Spleen (tissue), 11 donors: ENCODE measurements at regions not wholly inside any gene's neighbourhood (a gene's known extent, or its start where the extent isn't known, plus 50 kb on each side); places are given as distances from the start of the nearest gene placed in this dataset.

ENCODE experiments used
- DNase-seq: peaks from one replicate; pipeline ENCODE4 v3.0.0-alpha.2; 2020
- H3K27ac ChIP-seq, 8 donors: fragments of 200-600 bp; sonication (generic) in 7 of 8; 1 replicate in 4 of 8; 2 replicates in 4 of 8; pipeline versions ENCODE4 v1.5.0 to v1.8.0; 2016 to 2021; ENCODE audit warnings: inconsistent platforms in 4 of 8, mild to moderate bottlenecking in 4 of 8, moderate library complexity in 1 of 8
- H3K27me3 ChIP-seq, 7 donors: fragments of 200-600 bp; sonication (generic) in 6 of 7; replicated peaks in 1 of 7; 1 replicate in 4 of 7; 2 replicates in 3 of 7; pipeline versions ENCODE4 v1.5.0 to v1.8.0; 2016 to 2021; ENCODE audit warnings: inconsistent platforms in 3 of 7, mild to moderate bottlenecking in 1 of 7
- H3K36me3 ChIP-seq, 6 donors: fragments of 200-600 bp; sonication (generic) in 5 of 6; 1 replicate in 4 of 6; 2 replicates in 2 of 6; pipeline versions ENCODE4 v1.5.0 to v1.8.0; 2016 to 2021; ENCODE audit warnings: inconsistent platforms in 2 of 6
- H3K4me1 ChIP-seq, 6 donors: fragments of 200-600 bp; sonication (generic) in 5 of 6; 1 replicate in 3 of 6; 2 replicates in 3 of 6; pipeline versions ENCODE4 v1.5.0 to v1.8.0; 2016 to 2021; ENCODE audit warnings: inconsistent platforms in 3 of 6
- H3K4me3 ChIP-seq, 8 donors: fragments of 200-600 bp; sonication (generic) in 7 of 8; 1 replicate in 4 of 8; 2 replicates in 4 of 8; pipeline versions ENCODE4 v1.5.0 to v1.8.0; 2016 to 2021; ENCODE audit warnings: inconsistent platforms in 4 of 8, mild to moderate bottlenecking in 4 of 8, moderate library complexity in 2 of 8
- H3K9me3 ChIP-seq, 8 donors: fragments of 200-600 bp; sonication (generic) in 7 of 8; 1 replicate in 4 of 8; 2 replicates in 4 of 8; pipeline versions ENCODE4 v1.5.0 to v1.8.0; 2016 to 2021; ENCODE audit warnings: inconsistent platforms in 4 of 8
- CTCF ChIP-seq, 11 experiments: fragments of 200-600 bp in 7 of 11; fragments of 450-650 bp in 4 of 11; sonication (generic) in 4 of 11; IDR thresholded peaks in 8 of 11; conservative IDR thresholded peaks in 3 of 11; 1 replicate in 7 of 11; 2 replicates in 4 of 11; pipeline versions ENCODE4 v1.4.0 to v1.8.0; 2016 to 2021; ENCODE audit warnings: antibody characterized with exemption in 11 of 11, inconsistent platforms in 4 of 11, mild to moderate bottlenecking in 1 of 11
- POLR2A ChIP-seq, 3 donors: fragments of 450-650 bp; IDR thresholded peaks; one replicate each; pipeline ENCODE4 v1.5.1; 2017; ENCODE audit warnings: antibody characterized with exemption in 3 of 3, mild to moderate bottlenecking in 1 of 3
- POLR2AphosphoS5 ChIP-seq, 3 donors: sonication (generic); formaldehyde crosslinking; IDR thresholded peaks; one replicate each; pipeline ENCODE4 v1.5.1; 2017; ENCODE audit warnings: antibody characterized with exemption in 3 of 3
- WGBS, 5 donors: extraction: QIAGEN DNeasy Blood & Tissue Kit in 3 of 5; methylation state at CpG; one replicate each; pipeline versions ENCODE4 v1.1.5 to v1.1.7; 2013 to 2018; 5-methylcytosine and 5-hydroxymethylcytosine counted together
- intact Hi-C: fragments of 100-400 bp; cut with DNase I; formaldehyde crosslinking; loops from one replicate; pipeline ENCODE4 v1.15.0; 2023; ENCODE audit warnings: low total_unique reads
- donor health status: healthy with polysubstance abuse.
- donor health status: DM: no; HTN: no; CAD: no; lungs with moderate emphysema.
- donor health status: DM: no; HTN: no; CAD: no.
- donor health status: Bipolar disorder and iron deficiency.
- donor health status: healthy.
- donor health status: DM: no; HTN: no; CAD: no.
- donor health status: DM: yes; HTN: yes; CAD: no.

- Histone ChIP-seq H3K9me3 (peaks cover 0 to 4% (median 0%) of the 10 kb centered on the region in 8 donors), H3K4me1 (peaks cover 0 to 8% (median 0%) of the 10 kb centered on the region in 6 donors), H3K27ac (no peak overlapping the region), H3K4me3 (no peak overlapping the region), H3K36me3 (no peaks in the 10 kb centered on the region), H3K27me3 (no peaks in the 10 kb centered on the region)
- no peak for DNase-seq
- 35 to 53% (median 42%) methylated on average over 2 of the region's 2 CpGs for WGBS, 5 donors
- intact Hi-C loops: no loop called here
- TF ChIP-seq POLR2A (IDR thresholded peaks at IDR 0.05): no peak
- no peak for TF ChIP-seq CTCF (IDR thresholded peaks at IDR 0.05 in 8 of 11, conservative IDR thresholded peaks at IDR 0.05 in 3 of 11)
- TF ChIP-seq POLR2AphosphoS5 (IDR thresholded peaks at IDR 0.05): no peak
These were observed 167.6 kb downstream of the TMEM38B start for GRCh38 chr9:105861972-105862371.

GRCh38 chr9:105864248-105864898, 170.0 kb downstream of the TMEM38B start:
- no peak overlapping the region for H3K27ac ChIP-seq
- peaks cover 0 to 3% (median 0%) of the 10 kb centered on the region in 8 donors for H3K9me3 ChIP-seq
- DNase-seq: no peak
- no peaks in the 10 kb centered on the region for H3K36me3 ChIP-seq
- H3K4me3 ChIP-seq: no peak overlapping the region
- intact Hi-C loops: no loop called here
- no peak for TF ChIP-seq CTCF (IDR thresholded peaks at IDR 0.05 in 8 of 11, conservative IDR thresholded peaks at IDR 0.05 in 3 of 11)
- H3K27me3 ChIP-seq: no peaks in the 10 kb centered on the region
- no peaks in the 10 kb centered on the region for H3K4me1 ChIP-seq
- WGBS, 5 donors: 75 to 88% (median 83%) methylated on average over 6 of the region's 6 CpGs

GRCh38 chr9:105865285-105865684, 170.9 kb downstream of the TMEM38B start:
- Histone ChIP-seq H3K27me3 (no peaks in the 10 kb centered on the region), H3K9me3 (no peaks in the 10 kb centered on the region), H3K4me1 (no peaks in the 10 kb centered on the region), H3K4me3 (no peak overlapping the region), H3K36me3 (no peaks in the 10 kb centered on the region), H3K27ac (no peak overlapping the region)
- TF ChIP-seq POLR2AphosphoS5 (IDR thresholded peaks at IDR 0.05): no peak
- TF ChIP-seq POLR2A (IDR thresholded peaks at IDR 0.05): no peak
- TF ChIP-seq CTCF (IDR thresholded peaks at IDR 0.05 in 8 of 11, conservative IDR thresholded peaks at IDR 0.05 in 3 of 11): no peak
- DNase-seq: no peak
- intact Hi-C loops: no loop called here
- WGBS, 5 donors: 81 to 93% (median 89%) methylated on average over 4 of the region's 4 CpGs

GRCh38 chr9:105871540-105871939, 177.2 kb downstream of the TMEM38B start:
- H3K4me1 ChIP-seq: no peaks in the 10 kb centered on the region
- no peak for DNase-seq
- no peaks in the 10 kb centered on the region for H3K9me3 ChIP-seq
- 61 to 87% (median 82%) methylated on average over 2 of the region's 2 CpGs for WGBS, 5 donors
- H3K4me3 ChIP-seq: no peak overlapping the region
- TF ChIP-seq POLR2A (IDR thresholded peaks at IDR 0.05): no peak
- no peak for TF ChIP-seq POLR2AphosphoS5 (IDR thresholded peaks at IDR 0.05)
- TF ChIP-seq CTCF (IDR thresholded peaks at IDR 0.05 in 8 of 11, conservative IDR thresholded peaks at IDR 0.05 in 3 of 11): no peak
- no peak overlapping the region for H3K27ac ChIP-seq
- no peaks in the 10 kb centered on the region for H3K27me3 ChIP-seq
- H3K36me3 ChIP-seq: no peaks in the 10 kb centered on the region
- intact Hi-C loops: no loop called here
